ENCODE measurements at regions not wholly inside any gene's neighbourhood (a gene's known extent, or its start where the extent isn't known, plus 50 kb on each side); places are given as distances from the start of the nearest gene placed in this dataset.

DNA sequence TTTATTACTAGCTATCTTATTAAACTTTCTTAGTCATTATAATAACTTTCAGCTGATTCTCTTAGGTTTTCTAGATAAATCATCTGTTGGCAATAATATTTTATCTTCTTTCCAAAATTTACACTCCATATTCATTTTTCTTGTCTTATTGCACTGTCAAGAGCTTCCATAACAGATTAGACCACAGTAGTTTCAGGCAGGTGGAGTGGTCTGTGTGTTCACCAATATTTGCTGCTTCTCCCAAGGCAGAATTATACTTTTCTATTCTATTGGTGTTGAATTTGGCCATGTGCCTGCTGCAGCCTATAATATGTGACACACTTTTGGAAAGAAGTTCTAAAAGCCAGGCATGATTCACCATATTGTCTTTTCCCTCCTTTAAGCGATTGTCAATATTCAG, 422.8 kb downstream of the GATA3 start:
- H3K9me3 ChIP-seq = no peaks in the 10 kb centered on the region
- no peak overlapping the region for H3K27ac ChIP-seq
- no peak overlapping the region for H3K4me3 ChIP-seq
- no peaks in the 10 kb centered on the region for H3K4me1 ChIP-seq
- H3K27me3 ChIP-seq = no peaks in the 10 kb centered on the region
- TF ChIP-seq, protein P1, sequence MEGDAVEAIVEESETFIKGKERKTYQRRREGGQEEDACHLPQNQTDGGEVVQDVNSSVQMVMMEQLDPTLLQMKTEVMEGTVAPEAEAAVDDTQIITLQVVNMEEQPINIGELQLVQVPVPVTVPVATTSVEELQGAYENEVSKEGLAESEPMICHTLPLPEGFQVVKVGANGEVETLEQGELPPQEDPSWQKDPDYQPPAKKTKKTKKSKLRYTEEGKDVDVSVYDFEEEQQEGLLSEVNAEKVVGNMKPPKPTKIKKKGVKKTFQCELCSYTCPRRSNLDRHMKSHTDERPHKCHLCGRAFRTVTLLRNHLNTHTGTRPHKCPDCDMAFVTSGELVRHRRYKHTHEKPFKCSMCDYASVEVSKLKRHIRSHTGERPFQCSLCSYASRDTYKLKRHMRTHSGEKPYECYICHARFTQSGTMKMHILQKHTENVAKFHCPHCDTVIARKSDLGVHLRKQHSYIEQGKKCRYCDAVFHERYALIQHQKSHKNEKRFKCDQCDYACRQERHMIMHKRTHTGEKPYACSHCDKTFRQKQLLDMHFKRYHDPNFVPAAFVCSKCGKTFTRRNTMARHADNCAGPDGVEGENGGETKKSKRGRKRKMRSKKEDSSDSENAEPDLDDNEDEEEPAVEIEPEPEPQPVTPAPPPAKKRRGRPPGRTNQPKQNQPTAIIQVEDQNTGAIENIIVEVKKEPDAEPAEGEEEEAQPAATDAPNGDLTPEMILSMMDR (IDR thresholded peaks at IDR 0.05) = no peak
- TF ChIP-seq POLR2AphosphoS5 (IDR thresholded peaks at IDR 0.05; ENCODE audit: insufficient read depth in 1 of 2, low read depth in 1 of 2) = no peak
- TF ChIP-seq POLR2A (IDR thresholded peaks at IDR 0.05) = no peak
- no peak for DNase-seq (ENCODE audit: extremely low spot score in 2 of 2)
- intact Hi-C loops (cut with DNase I) = no loop called here
- no peaks in the 10 kb centered on the region for H3K36me3 ChIP-seq

DNA sequence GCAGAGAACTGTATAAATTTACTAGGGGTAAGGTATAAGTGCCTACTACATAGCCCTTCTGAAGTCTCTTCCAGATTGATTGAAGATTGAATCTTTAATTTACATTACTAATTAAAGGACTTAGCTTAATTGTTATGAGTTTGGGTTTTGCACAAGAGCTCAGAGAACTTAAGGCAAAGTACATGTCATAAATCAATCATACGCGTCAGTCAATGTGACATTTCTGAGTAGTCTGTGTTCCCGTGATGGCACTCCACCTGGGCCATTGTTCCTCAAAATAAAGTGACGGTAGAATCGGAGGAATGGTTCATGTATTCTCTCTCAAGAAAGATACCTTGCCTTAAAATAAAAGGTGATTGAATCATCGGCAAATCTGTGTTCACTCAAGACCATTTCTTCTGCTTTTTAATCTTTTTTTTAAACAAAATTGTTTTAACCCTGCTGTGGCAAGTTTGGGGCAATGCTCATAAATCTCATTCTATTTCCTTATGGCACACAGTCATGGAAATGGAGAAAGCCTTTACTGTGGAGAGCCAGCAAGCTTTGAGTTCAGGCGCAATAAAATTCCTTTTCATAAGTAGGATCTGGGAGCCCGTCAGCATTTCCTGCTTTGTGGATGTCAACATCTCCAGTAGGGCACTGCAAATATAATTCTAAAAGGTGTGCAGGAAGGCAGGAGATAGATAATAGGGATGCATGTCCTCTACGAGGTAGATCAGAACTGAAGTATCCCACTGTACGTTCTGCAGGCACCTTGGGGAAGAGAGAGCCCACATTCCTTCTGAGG, 427.4 kb downstream of the GATA3 start:
- no peaks in the 10 kb centered on the region for H3K4me1 ChIP-seq
- H3K36me3 ChIP-seq = no peaks in the 10 kb centered on the region
- H3K27ac ChIP-seq = no peak overlapping the region
- H3K27me3 ChIP-seq = no peaks in the 10 kb centered on the region
- no peak overlapping the region for H3K4me3 ChIP-seq
- TF ChIP-seq, protein P1 (IDR thresholded peaks at IDR 0.05) = no peak
- no peak for TF ChIP-seq POLR2A (IDR thresholded peaks at IDR 0.05)
- no peak for TF ChIP-seq POLR2AphosphoS5 (IDR thresholded peaks at IDR 0.05; ENCODE audit: insufficient read depth in 1 of 2, low read depth in 1 of 2)
- DNase-seq (ENCODE audit: extremely low spot score in 2 of 2) = no peak
- intact Hi-C loops (cut with DNase I) = no loop called here
- H3K9me3 ChIP-seq = no peaks in the 10 kb centered on the region

DNA sequence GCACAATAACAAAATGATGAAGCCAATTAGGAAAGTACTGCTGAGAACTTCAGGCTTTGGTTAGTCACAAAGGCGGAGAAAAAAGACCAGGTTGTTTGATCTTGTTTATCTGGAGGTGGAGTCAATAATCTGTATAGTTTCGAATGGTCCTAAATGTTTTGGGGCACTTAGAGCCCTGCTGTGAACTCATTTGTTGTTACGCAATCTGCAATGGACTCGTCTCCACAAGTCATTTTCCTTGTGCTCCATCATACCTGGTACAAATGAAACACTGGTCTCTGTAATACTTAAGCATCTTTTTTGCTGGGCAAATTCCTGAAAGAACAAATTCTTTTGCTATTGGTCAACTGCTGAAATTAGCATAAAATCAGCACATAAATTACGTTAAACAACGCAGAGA, 430.5 kb downstream of the GATA3 start:
- Histone ChIP-seq H3K36me3 (no peaks in the 10 kb centered on the region), H3K9me3 (no peaks in the 10 kb centered on the region), H3K4me1 (no peaks in the 10 kb centered on the region), H3K27me3 (no peaks in the 10 kb centered on the region), H3K27ac (no peak overlapping the region), H3K4me3 (no peak overlapping the region)
- no peak for DNase-seq (ENCODE audit: extremely low spot score in 2 of 2)
- intact Hi-C loops (cut with DNase I) = no loop called here
- TF ChIP-seq, protein P1 (IDR thresholded peaks at IDR 0.05) = no peak
- TF ChIP-seq POLR2A (IDR thresholded peaks at IDR 0.05) (no peak), POLR2AphosphoS5 (IDR thresholded peaks at IDR 0.05; ENCODE audit: insufficient read depth in 1 of 2, low read depth in 1 of 2) (no peak)

DNA sequence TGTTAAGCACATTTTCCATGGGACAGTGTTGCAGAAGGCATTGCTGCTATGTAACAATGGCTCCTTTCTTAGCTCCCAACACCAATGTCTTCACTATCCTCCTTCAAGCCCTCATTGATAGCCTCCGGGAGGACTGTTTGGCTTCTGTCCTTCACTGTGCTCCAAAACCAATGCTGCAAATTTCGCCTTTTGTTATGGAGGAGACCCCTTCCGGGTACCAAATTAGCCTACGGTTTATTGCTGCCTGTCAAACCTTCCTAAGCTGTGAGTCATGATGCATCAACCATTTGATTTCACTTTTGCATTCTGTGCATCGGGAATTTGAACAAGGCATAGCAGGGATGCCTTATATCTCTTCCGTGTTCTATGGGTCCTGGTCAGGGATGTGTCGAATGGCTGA, 432.9 kb downstream of the GATA3 start:
- intact Hi-C loops (cut with DNase I) = no loop called here
- H3K36me3 ChIP-seq = no peaks in the 10 kb centered on the region
- TF ChIP-seq POLR2A (IDR thresholded peaks at IDR 0.05) = no peak
- TF ChIP-seq, protein P1 (IDR thresholded peaks at IDR 0.05) = no peak
- no peak for TF ChIP-seq POLR2AphosphoS5 (IDR thresholded peaks at IDR 0.05; ENCODE audit: insufficient read depth in 1 of 2, low read depth in 1 of 2)
- H3K27ac ChIP-seq = no peak overlapping the region
- no peak overlapping the region for H3K4me3 ChIP-seq
- H3K9me3 ChIP-seq = no peaks in the 10 kb centered on the region
- no peaks in the 10 kb centered on the region for H3K27me3 ChIP-seq
- no peak for DNase-seq (ENCODE audit: extremely low spot score in 2 of 2)
- no peaks in the 10 kb centered on the region for H3K4me1 ChIP-seq

DNA sequence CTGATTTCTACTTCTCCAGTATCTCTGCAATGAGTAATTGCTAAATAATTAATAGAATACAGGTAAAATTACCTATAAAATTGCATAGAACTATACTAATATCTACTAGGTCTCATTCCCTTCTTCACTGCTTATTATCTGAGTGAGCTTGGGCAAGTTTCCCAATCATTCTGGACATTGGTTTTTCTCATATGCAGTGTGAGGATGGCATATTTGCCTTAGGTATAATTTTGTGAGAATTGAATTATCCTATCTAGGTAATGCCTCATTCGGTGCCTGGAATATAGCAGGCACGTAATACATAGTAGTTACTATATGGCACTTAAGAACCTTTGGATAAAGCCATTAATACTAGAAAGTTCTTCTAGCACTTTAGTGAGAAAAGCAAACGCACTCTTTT, 434.7 kb downstream of the GATA3 start:
- Histone ChIP-seq H3K27ac (no peak overlapping the region), H3K4me1 (no peaks in the 10 kb centered on the region), H3K27me3 (no peaks in the 10 kb centered on the region), H3K9me3 (no peaks in the 10 kb centered on the region), H3K4me3 (no peak overlapping the region), H3K36me3 (no peaks in the 10 kb centered on the region)
- DNase-seq (ENCODE audit: extremely low spot score in 2 of 2) = no peak
- intact Hi-C loops (cut with DNase I) = no loop called here
- TF ChIP-seq POLR2A (IDR thresholded peaks at IDR 0.05) = no peak
- TF ChIP-seq, protein P1 (IDR thresholded peaks at IDR 0.05) = no peak
- no peak for TF ChIP-seq POLR2AphosphoS5 (IDR thresholded peaks at IDR 0.05; ENCODE audit: insufficient read depth in 1 of 2, low read depth in 1 of 2)
